Left lobe of liver (tissue), 2 donors: ENCODE measurements at regions not wholly inside any gene's neighbourhood (a gene's known extent, or its start where the extent isn't known, plus 50 kb on each side); places are given as distances from the start of the nearest gene placed in this dataset.
"Not testable (repeated sequence)": the region's sequence is repeated elsewhere in the genome, so short reads cannot be mapped to it uniquely, and the experiment has no call there.

Experiments
- ATAC-seq: fragments of 200-7000 bp; cut with Tn5 transposase; one replicate; pipeline ENCODE4 v1.9.1; 2020; ENCODE audit warnings: mild to moderate bottlenecking, moderate library complexity
- DNase-seq: peaks from one replicate; pipeline ENCODE4 v3.0.0-alpha.2; 2020; ENCODE audit warnings: low spot score
- donor health status: DM: no; HTN: no; CAD: no; lungs with moderate emphysema.
- donor health status: DM: no; HTN: yes; CAD: no.

DNA sequence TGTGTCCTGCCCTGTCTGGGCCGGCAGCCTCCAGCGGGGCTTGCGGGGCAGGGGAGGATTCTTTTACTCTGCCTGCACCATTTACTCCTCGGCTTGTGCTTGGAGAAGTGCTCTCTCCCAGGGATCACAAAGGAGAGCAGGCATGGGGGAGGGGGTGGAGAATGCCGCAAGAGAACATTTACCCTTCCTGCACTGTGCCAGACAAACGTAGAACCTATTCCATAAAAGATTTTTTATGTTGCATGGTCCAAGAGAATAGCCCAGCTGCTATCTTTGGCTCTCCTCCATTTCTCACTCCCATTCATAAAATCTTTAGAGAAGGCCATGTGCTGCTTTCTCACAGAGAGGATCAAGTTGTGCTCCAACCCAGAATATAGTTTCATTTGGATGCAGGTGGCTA lies 159.4 kb downstream of the SPTSSA start:
- no peak for ATAC-seq
- no peak for DNase-seq

DNA sequence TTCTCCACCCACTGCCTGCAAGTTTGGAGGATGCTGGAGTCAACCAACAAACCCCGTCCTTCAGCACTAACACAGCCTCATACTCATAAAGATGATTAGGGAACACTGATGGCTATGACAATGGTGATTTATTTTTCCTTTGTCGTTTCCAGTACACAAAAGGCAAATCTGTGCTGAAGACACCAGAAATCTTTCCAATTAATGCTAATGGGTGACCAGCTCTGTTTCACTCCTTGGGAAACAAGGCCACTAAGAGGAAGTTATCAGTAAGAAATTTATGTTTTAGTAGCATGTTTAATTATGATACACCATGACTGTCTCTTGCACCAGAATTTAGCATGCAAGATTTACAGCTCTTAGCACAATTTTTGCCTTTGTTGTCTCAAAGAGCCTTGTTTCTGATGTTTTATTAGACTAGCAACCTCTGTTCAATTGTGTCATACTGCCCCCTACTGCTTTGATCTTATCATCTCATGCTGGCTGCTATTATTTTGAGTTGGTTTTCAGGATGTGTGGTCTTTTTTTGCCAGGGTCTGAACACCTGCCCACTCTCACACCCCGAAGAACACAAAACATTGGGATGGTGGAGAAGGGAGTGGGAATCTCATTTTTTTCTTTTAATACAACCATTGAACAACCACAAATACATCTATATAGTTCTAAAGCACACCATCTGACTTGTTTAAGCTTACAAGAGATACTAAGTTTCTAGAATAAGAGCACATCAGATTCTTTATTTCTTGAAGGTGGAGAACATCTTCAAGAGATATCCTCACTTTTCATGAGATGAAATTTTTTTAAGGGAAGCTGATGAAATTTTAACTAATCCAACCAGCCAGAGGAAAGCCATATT lies 160.9 kb downstream of the SPTSSA start:
- no peak for DNase-seq

DNA sequence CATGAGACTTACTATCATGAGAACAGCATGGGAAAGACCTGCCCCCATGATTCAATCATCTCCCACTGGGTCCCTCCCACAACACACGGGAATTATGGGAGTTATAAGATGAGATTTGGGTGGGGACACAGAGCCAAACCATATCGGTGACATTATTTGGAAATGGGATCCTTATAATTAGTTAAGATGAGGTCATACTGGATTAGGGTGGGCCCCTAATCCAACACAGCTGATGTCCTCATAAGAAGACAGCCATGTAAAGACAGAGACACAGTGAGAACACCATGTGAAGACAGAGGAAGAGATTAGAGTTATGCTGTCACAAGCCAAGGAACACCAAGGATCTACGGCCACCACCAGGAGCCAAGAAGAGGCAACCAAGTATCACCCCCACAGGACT lies 161.7 kb downstream of the SPTSSA start:
- ATAC-seq (no peak), DNase-seq (no peak)

More for the DNA sequence above, 160.9 kb downstream of the SPTSSA start:
- ATAC-seq: peak; percentile 75

DNA sequence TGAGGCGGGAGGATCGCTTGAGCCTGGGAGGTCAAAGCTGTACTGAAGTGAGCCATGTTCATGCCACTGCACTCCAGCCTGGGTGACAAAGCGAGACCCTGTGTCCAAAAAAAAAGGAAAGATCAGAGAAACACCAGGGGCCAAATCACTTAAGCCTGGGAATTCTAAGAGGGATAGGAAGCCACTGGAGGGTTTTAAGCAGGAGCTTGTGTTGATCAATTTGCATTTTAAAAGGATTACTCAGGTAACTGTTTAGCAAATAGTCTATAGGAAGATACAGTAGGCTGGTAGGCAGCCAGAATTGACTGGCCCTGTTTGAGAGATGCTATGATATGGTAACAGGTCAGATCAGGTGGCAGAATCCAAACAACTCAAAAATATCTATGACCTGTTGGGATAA lies 162.7 kb downstream of the SPTSSA start:
- ATAC-seq (no peak), DNase-seq (no peak)

DNA sequence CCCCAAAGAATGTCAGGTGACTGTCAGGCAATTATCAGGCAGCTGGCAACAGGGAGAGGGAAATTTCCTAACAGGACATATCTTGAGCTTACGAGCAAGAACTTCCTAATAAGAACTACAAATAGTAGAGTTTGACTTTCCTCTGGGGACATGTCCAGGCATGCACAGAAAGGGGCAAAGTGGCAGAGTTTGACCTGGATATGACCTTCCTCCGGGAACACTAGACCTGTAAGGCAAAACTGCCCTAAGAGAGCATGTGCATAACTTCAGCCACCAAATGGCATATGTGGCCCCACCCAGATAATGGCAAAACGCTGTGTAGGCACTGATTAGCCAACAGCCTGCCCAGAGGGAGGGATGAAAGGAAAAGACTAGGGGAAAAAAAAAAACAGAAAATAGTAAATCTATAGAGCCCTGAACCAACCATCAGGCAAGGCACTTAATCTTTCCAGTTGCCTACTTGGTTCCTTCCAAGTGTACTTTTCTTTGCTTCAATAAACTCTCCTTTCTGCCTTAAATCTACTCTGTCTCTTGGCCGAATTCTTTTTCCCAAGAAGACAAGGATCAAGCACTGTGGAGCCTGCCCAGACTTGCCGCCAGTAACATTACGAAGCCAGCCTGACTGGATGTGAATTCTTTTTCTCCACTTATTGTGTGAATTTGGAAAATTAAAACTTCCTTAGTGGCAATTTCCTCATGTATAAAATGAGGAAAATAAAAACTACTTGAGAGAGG lies 164.1 kb downstream of the SPTSSA start:
- ATAC-seq: peak; percentile 88

DNA sequence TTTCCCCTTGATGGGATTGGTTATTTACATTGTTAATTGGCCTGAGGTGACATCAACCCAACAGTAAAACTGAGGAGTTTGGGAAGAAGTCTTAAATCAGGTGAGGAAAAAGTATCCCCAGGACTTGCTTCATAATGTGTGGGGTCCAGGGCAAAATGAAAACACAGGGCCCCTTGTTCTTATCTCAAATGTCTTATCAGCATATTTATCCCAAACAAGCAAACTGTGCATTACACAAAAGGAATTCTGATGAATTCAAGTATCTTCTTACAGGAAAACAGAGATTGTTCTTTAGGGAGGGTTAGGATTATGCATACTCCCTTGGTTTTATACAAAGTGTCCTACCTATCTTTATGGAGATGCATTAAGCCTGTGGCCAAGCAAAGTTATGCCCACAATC lies 178.4 kb downstream of the SPTSSA start:
- DNase-seq (no peak), ATAC-seq (no peak)

More for the DNA sequence above, 164.1 kb downstream of the SPTSSA start:
- peak; percentile 45 for DNase-seq

DNA sequence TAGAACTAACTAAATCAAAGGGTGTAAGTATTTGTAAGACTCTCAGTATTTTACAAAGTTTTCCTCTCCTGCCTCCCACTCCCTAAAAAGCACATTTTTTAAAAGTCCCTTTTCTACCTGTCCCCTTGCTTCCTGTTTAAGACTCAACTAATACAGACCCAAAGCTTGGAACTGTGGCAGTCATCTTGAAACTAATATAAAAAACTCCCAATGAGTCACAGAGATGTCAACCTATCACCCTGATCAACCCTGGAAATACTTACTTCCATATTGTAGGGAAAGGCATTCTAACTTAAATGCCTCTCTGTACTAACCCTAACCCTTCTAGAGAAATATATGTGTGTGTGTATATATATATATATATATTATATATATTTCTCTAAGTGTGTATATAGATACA lies 184.8 kb downstream of the SPTSSA start:
- DNase-seq (no peak), ATAC-seq (no peak)

DNA sequence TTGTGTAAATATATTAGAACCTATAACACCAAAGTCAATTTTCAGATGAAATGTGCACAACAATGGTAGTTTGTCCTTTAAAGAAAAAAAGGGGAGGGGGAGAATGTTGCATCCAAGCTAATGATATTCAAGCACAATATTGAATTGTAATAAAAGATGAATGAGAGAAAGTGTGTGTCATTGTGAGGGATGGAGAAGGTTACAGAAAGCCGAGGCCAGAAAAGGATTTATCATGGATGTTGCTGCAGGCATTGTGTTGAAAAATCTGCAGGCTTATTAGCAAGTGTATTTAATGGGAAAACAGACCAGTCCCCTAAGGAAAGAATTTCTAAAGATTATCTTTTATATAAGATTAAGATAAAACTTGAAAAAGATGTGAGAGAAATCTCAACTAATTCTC lies 186.5 kb downstream of the SPTSSA start:
- ATAC-seq (no peak), DNase-seq (no peak)

DNA sequence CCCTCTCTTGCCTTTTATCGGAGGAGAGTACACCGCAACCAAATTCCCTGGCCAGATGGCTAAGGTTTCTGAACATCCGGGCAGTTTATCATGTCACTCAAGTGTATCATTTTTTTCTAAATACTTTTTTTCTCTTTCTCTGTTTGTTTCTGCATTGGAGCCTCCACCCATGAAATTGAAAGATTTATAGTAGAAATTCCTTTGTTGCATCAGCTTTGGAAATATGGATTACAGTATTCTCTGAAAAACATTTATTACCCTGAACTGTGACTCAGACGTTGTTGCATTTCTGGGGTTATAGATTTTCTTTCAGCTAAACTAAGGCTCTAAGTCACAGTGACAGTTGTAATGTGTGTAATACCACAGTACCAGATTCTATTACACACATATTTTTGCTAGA lies 187.0 kb downstream of the SPTSSA start:
- no peak for ATAC-seq
- no peak for DNase-seq

DNA sequence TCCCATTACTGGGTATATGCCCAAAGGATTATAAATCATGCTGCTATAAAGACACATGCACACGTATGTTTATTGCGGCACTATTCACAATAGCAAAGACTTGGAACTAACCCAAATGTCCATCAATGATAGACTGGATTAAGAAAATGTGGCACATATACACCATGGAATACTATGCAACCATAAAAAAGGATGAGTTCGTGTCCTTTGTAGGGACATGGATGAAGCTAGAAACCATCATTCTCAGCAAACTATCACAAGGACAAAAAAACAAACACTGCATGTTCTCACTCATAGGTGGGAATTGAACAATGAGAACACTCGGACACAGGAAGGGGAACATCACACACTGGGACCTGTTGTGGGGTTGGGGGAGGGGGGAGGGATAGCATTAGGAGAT lies 188.3 kb downstream of the SPTSSA start:
- not testable (repeated sequence) for ATAC-seq, DNase-seq

DNA sequence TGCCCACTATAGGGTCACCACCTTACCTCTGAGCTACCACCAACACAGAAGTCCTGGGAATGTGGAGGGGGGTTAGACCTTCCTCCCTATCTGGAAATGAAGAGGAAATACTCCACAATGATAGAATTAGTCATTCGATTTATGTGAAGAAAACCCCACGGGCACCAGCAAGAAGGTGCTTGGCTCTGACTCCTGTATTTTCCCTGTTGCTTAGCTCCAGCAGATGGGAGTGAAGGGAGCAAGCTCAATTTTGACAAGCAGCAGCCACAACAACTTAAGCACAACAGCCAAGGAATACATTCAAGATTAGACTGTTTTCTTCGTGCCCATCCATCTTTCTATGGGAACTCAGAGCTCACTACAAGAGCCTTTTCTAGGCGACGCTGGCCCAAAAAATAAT lies 191.7 kb downstream of the SPTSSA start:
- DNase-seq (no peak), ATAC-seq (no peak)

DNA sequence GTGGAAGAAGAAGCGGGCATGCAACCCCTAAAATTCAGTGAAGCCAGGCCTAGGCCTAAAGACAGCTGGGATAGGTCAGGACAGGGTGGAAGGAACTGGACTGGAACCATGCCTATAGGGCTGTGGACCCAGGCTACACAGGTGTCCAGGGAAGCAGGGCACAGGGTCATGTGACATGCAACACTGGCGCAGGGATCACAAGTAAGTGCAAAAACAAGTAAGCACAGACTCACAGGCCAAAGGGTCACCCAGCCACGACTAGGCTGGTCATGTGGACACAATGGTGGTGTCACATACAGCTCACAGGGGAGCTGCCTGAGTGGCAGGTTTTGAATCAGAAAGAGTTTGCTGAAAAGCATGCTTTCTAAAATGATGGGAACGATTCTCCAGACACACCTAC lies 195.7 kb downstream of the SPTSSA start:
- ATAC-seq: no peak

DNA sequence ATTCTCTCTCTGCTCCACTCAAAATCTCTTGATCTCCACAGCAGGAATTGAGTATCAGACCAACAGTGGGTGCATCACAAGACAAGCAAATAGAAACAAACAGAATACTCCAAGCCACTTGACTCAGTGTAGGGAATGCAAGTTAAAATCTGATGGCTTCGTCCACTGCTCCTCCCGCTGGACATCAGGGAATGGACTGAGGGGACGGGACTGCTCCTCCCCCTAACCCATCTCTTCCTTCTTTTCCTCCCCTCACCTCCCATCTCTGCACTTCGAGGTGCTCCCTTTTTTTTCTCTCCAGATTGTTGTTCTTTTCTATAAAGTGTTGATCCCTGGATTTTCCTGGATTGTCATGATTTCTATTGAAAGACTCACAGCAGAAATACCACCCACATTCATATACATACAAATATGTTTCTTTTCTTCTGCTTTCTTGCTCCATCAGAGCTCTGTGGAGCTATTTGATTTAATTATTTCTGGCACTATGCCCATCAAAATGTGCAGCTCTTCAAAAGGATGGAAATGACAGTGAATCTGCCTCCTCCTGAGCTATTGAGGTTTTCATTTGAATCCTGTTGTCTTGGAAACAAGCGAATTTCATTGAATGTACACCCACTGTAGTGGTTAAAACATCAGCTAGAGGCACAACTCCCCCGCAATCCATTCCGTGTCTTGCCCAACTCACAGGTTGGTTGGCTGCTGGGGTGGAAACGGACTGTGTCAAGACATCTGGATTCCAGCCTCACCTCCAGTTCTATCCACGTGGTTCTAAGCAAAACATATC lies 199.7 kb downstream of the SPTSSA start:
- no peak for DNase-seq
- ATAC-seq: no peak

More for the DNA sequence above, 195.7 kb downstream of the SPTSSA start:
- no peak for DNase-seq

DNA sequence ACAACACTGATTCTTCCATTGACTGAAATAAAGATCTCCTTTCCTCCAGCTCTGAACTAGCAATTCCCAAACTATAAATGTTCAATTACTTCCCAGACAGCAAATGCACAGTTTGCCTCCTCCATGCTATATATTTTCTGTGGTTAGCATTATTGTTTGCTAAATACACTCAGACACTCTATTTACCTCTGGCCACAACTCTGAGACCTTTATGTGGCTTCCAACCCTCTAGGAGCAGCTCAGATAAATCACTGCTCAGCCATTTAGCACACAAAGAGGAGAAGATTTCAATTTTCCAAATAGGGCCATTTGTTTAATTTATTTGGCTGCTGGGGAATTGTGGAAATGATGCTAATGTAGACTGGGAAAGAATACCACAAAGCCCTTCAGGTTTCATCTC lies 202.0 kb downstream of the SPTSSA start:
- DNase-seq: no peak
- ATAC-seq: no peak

DNA sequence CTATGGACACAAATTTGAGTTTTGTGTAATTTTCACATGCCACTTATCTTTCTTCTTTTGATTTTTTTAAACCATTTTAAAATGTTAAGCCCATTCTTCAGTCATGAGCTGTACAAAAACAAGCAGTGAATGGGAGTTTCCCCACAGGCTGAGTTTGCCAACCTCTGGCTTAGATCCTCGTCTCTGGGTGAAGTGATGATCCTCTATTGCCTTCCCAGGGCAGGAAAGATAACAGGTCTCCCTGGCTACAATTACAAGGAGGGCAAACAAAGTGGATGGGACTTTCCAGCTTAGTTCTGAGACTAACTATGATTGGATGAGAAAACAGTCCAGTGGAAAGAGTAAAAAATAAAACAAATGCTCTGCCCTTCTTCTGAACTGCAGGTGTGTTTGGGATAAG lies 203.7 kb downstream of the SPTSSA start:
- ATAC-seq (no peak), DNase-seq (no peak)

DNA sequence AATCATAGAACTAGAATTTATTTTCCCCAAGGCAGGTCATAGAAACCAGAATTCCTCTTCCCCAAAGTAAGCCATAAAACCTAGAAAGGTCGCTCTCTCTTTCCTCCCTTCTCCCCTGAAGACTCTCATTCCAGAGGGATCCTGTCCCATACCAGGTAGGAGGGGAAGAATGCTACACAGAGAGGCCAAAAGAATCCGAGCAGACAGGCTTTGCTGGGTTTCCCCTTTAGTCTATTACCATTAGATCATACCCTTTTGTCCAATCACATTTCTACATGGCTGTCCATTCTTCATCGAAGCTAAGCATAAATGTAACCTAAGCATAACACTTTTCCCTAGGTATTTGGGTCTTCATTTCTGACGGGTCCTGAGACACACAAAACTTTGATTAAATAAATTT lies 204.5 kb downstream of the SPTSSA start:
- DNase-seq (no peak), ATAC-seq (no peak)

DNA sequence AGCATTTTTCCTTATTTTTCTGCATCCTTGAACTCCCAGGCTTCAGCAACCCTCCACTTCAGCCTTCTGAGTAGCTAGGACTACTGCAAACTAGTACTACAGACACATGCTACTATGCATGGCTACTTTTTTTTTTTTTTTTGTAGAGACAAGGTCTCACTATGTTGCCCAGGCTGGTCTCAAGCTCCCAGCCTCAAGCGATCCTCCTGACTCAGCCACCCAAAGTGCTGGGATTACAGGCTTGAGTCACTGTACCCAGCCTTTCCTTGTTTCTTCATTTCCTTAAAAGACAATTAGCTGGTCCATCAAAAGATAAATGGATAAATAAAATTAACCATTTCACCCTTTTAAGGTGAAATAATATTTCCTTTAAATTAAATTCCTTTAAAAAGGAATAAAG lies 205.8 kb downstream of the SPTSSA start:
- ATAC-seq: no peak
- no peak for DNase-seq

DNA sequence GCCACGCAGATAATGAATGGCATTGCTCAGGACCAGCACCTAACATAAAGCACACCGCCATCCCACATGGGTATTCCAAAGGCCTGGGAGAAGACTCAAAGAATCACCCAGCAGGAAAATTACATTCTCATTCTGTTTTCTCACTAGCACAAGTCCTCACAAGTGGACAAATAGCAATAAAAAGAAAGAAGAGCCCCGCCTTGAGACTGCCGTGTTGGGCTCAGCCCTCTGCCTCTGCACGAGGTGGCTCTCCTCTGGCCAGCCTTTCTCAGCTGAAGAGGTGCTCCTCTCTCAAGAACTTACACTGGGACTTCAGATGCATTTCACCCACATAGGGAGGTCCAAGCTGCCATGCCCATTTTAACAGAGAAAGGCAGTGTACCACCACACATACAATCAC lies 207.5 kb downstream of the SPTSSA start:
- no peak for ATAC-seq

DNA sequence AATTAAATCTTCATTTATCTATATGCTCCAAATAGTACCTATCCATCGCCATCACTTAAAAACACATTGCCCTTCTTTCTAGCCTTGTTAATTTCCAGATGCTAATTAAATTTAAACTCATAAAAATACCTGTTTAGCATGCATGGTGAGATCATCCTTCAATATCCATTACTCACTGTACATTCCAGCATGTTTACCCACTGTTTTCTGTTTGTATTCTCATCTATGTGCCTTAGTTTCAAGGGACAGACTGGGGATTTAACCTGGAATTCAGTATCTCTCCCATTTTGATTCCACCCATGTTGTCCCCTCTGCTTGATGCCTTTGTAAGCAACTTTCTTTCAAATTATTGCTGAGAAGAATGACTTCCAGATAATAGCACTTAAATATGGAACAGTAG lies 208.0 kb downstream of the SPTSSA start:
- DNase-seq (no peak), ATAC-seq (no peak)

More for the DNA sequence above, 207.5 kb downstream of the SPTSSA start:
- DNase-seq: no peak

DNA sequence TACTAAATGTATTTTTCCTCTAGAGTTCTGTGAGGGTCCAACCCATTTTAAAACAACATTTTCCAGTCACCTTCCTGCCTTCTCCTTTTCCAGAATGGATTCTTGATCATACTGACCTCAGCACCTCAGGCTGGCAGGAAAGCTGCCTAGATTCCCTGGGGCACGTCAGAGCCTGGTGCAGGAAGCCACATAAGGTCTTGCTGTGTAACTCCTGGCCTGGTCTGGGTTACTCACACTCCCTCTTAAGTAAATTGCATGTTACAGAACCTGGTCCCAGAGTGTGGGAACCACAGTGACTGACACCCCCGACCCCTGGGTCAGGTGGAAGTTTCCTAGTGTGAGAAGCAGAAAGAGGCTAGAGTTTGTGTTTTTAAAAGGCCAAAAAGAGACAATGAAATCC lies 209.8 kb downstream of the SPTSSA start:
- ATAC-seq: no peak
- DNase-seq: no peak

DNA sequence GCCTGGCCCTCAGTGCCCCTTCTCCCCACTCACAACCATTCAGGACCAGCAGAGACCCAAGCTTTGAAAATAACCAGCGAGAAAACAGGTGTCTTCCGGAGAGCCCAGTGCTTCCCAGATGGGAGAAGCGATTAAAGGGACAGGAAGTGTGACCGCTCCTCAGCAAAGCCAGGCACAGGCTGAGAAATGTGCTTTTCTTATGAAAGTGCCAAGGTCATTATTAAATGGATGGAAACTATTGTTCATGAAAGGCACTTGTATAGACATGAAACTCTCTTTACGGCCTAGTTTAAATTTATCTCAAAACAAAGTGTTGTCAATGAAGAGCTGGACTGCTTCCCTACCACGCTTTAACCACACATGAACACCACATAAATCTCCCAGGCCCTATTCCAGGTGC lies 210.4 kb downstream of the SPTSSA start:
- no peak for DNase-seq
- no peak for ATAC-seq

DNA sequence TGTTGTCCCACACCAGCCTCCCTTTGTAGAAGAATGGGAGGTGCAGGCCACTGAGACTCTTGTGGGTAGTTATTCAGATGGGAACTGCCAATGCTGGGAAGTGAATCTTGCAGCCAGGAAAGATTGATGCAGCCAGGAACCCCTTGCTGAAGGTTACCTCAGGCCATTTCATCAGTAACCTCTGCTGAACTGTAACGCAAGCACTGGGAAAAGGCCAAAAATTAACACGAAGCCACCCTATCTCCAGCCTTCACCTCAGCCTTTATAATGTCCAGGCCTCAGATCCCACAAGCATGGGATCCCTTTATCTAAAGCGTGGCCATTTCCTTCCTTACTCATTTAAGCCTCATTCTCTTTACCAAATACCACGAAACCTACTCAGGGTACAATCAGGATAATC lies 211.1 kb downstream of the SPTSSA start:
- ATAC-seq (peak; percentile 86), DNase-seq (no peak)
